H9 (cell line): ENCODE measurements at regions not wholly inside any gene's neighbourhood (a gene's known extent, or its start where the extent isn't known, plus 50 kb on each side); places are given as distances from the start of the nearest gene placed in this dataset.

Source experiments
- DNase-seq: peaks from one replicate; pipeline ENCODE4 v3.0.0-alpha.2; 2017
- H2AFZ ChIP-seq: one replicate; pipeline ENCODE4 v1.6.1; 2013; ENCODE audit warnings: mild to moderate bottlenecking, low read length, control low read depth, moderate library complexity
- H2AK5ac ChIP-seq: 2 replicates; pipeline ENCODE4 v1.6.1; 2013; ENCODE audit warnings: low read length, control low read depth, mixed read lengths; ENCODE audit not compliant: insufficient read length
- H2BK120ac ChIP-seq: one replicate; pipeline ENCODE4 v1.6.1; 2013; ENCODE audit warnings: low read depth, mild to moderate bottlenecking, low read length, control low read depth, inconsistent platforms; ENCODE audit not compliant: poor library complexity, severe bottlenecking
- H2BK12ac ChIP-seq: 2 replicates; pipeline ENCODE4 v1.6.1; 2013; ENCODE audit warnings: low read length, control low read depth, mixed read lengths, low read depth; ENCODE audit not compliant: insufficient read length
- H2BK15ac ChIP-seq: 2 replicates; pipeline ENCODE4 v1.6.1; 2013; ENCODE audit warnings: low read depth, low read length, control low read depth
- H2BK20ac ChIP-seq: one replicate; pipeline ENCODE4 v1.6.1; 2013; ENCODE audit warnings: low read depth, mild to moderate bottlenecking, low read length, control low read depth, inconsistent platforms; ENCODE audit not compliant: poor library complexity, severe bottlenecking
- H2BK5ac ChIP-seq: 2 replicates; pipeline ENCODE4 v1.6.1; 2013; ENCODE audit warnings: low read length, control low read depth, mixed read lengths; ENCODE audit not compliant: insufficient read length
- H3K14ac ChIP-seq: 2 replicates; pipeline ENCODE4 v1.6.1; 2013; ENCODE audit warnings: low read length, control low read depth; ENCODE audit not compliant: insufficient read depth
- H3K18ac ChIP-seq: 2 replicates; pipeline ENCODE4 v1.6.1; 2013; ENCODE audit warnings: low read depth, mild to moderate bottlenecking, mixed read lengths, low read length, control low read depth; ENCODE audit not compliant: insufficient read length
- H3K23ac ChIP-seq: 2 replicates; pipeline ENCODE4 v1.6.1; 2013; ENCODE audit warnings: low read length, control low read depth, mixed read lengths, low read depth; ENCODE audit not compliant: insufficient read length
- H3K23me2 ChIP-seq: 2 replicates; pipeline ENCODE4 v1.6.1; 2013; ENCODE audit warnings: low read depth, mild to moderate bottlenecking, mixed read lengths, low read length, control low read depth; ENCODE audit not compliant: insufficient read length, poor library complexity, severe bottlenecking
- H3K27ac ChIP-seq: 2 replicates; pipeline ENCODE4 v1.5.1; 2013; ENCODE audit warnings: low read length, control low read depth, mixed read lengths, low read depth; ENCODE audit not compliant: insufficient read length
- H3K27me3 ChIP-seq: 2 replicates; pipeline ENCODE4 v1.6.1; 2013; ENCODE audit warnings: low read length, control low read depth, inconsistent platforms; ENCODE audit not compliant: insufficient read depth
- H3K4ac ChIP-seq: 2 replicates; pipeline ENCODE4 v1.6.1; 2013; ENCODE audit warnings: low read depth, mild to moderate bottlenecking, control low read depth, inconsistent platforms, low read length, moderate library complexity
- H3K4me1 ChIP-seq: 2 replicates; pipeline ENCODE4 v1.6.1; 2013; ENCODE audit warnings: low read length, control low read depth, inconsistent platforms; ENCODE audit not compliant: insufficient read depth
- H3K4me2 ChIP-seq: 2 replicates; pipeline ENCODE4 v1.6.1; 2013; ENCODE audit warnings: low read length, control low read depth, mixed read lengths; ENCODE audit not compliant: insufficient read length, insufficient read depth
- H3K56ac ChIP-seq: 2 replicates; pipeline ENCODE4 v1.6.1; 2013; ENCODE audit warnings: low read depth, mild to moderate bottlenecking, mixed read lengths, low read length, control low read depth; ENCODE audit not compliant: insufficient read length
- H3K79me1 ChIP-seq: 2 replicates; pipeline ENCODE4 v1.6.1; 2013; ENCODE audit warnings: low read depth, mild to moderate bottlenecking, moderate library complexity, low read length, control low read depth, inconsistent platforms; ENCODE audit not compliant: insufficient read depth, poor library complexity, severe bottlenecking
- H3K79me2 ChIP-seq: 2 replicates; pipeline ENCODE4 v1.6.1; 2013; ENCODE audit warnings: low read length, control low read depth, inconsistent platforms; ENCODE audit not compliant: insufficient read depth
- H3K9ac ChIP-seq: 2 replicates; pipeline ENCODE4 v1.6.1; 2013; ENCODE audit warnings: low read length, control low read depth, mixed read lengths; ENCODE audit not compliant: insufficient read length; ENCODE audit errors: extremely low read depth
- H3K9me3 ChIP-seq: one replicate; pipeline ENCODE4 v1.6.1; 2013; ENCODE audit warnings: low read depth, low read length, inconsistent platforms; ENCODE audit not compliant: control insufficient read depth
- H3T11ph ChIP-seq: one replicate; pipeline ENCODE4 v1.6.1; 2013; ENCODE audit warnings: mild to moderate bottlenecking, low read length, control low read depth, inconsistent platforms
- H4K20me1 ChIP-seq: one replicate; pipeline ENCODE4 v1.6.1; 2013; ENCODE audit not compliant: control insufficient read depth, insufficient read length, insufficient read depth
- H4K5ac ChIP-seq: 2 replicates; pipeline ENCODE4 v1.6.1; 2013; ENCODE audit warnings: low read depth, mild to moderate bottlenecking, mixed read lengths, low read length, control low read depth; ENCODE audit not compliant: insufficient read length
- H4K8ac ChIP-seq: replicated peaks from 2 replicates; pipeline ENCODE4 v1.6.1; 2013; ENCODE audit warnings: low read length, control low read depth, mixed read lengths, low read depth; ENCODE audit not compliant: insufficient read length
- H4K91ac ChIP-seq: 2 replicates; pipeline ENCODE4 v1.6.1; 2013; ENCODE audit warnings: low read depth, mild to moderate bottlenecking, moderate library complexity, mixed read lengths, low read length, control low read depth; ENCODE audit not compliant: insufficient read length
- H3K27ac Mint-ChIP-seq, 3 experiments: 2 replicates in 2 of 3; 3 replicates in 1 of 3; pipeline ENCODE4 v1.8.0; 2020 to 2021; ENCODE audit warnings: mixed read lengths in 3 of 3, mild to moderate bottlenecking in 1 of 3, moderate library complexity in 1 of 3
- H3K27me3 Mint-ChIP-seq: 2 replicates; pipeline ENCODE4 v1.8.0; 2021; ENCODE audit warnings: low read depth, mild to moderate bottlenecking, moderate library complexity, mixed read lengths
- H3K36me3 Mint-ChIP-seq, 3 experiments: 2 replicates in 2 of 3; 3 replicates in 1 of 3; pipeline ENCODE4 v1.8.0; 2020 to 2021; ENCODE audit warnings: low read depth in 3 of 3, mixed read lengths in 3 of 3; ENCODE audit not compliant: insufficient read depth in 1 of 3
- H3K4me1 Mint-ChIP-seq, 2 experiments: 2 replicates each; pipeline ENCODE4 v1.8.0; 2020; ENCODE audit warnings: mixed read lengths in 2 of 2
- H3K4me3 Mint-ChIP-seq, 2 experiments: 2 replicates in 1 of 2; 3 replicates in 1 of 2; pipeline ENCODE4 v1.8.0; 2020 to 2021; ENCODE audit warnings: mild to moderate bottlenecking in 2 of 2, mixed read lengths in 2 of 2, moderate library complexity in 1 of 2
- H3K9me3 Mint-ChIP-seq, 2 experiments: 2 replicates in 1 of 2; 3 replicates in 1 of 2; pipeline ENCODE4 v1.8.0; 2020; ENCODE audit warnings: mild to moderate bottlenecking in 2 of 2, mixed read lengths in 2 of 2, moderate library complexity in 1 of 2
- CTCF ChIP-seq: fragments of 200-600 bp; sonication (generic); conservative IDR thresholded peaks from 3 replicates; pipeline ENCODE4 v1.8.0; 2021; ENCODE audit warnings: antibody characterized with exemption, mild to moderate bottlenecking
- WGBS: extraction: QIAGEN DNeasy Blood & Tissue Kit; methylation state at CpG from one replicate; pipeline ENCODE4 v1.1.7; 2013; ENCODE audit warnings: missing lambda C conversion rate, low lambda C conversion rate, mixed read lengths; ENCODE audit not compliant: insufficient read length; ENCODE audit errors: extremely low coverage; 5-methylcytosine and 5-hydroxymethylcytosine counted together

GRCh38 chr9:93895535-93895934 lies 59.6 kb downstream of the BARX1 start:
- Histone ChIP-seq H3K18ac (no peak overlapping the region), H2BK12ac (no peak overlapping the region), H3K9ac (no peak overlapping the region), H2AFZ (no peak overlapping the region), H3K4ac (no peak overlapping the region), H3K56ac (no peak overlapping the region), H3K27me3 (no peaks in the 10 kb centered on the region), H2AK5ac (no peak overlapping the region), H2BK5ac (no peak overlapping the region), H3K4me1 (no peaks in the 10 kb centered on the region), H4K91ac (no peak overlapping the region), H2BK20ac (no peak overlapping the region), H4K5ac (no peak overlapping the region), H3T11ph (no peak overlapping the region), H2BK120ac (no peak overlapping the region), H3K23ac (no peak overlapping the region), H2BK15ac (no peak overlapping the region), H3K9me3 (peaks cover 4% of the 10 kb centered on the region), H3K4me2 (no peak overlapping the region), H3K27ac (no peak overlapping the region), H4K8ac (no peak overlapping the region), H3K79me2 (no peaks in the 10 kb centered on the region), H3K14ac (no peak overlapping the region; the same call in 1 of the 2 replicates), H4K20me1 (no peaks in the 10 kb centered on the region), H3K23me2 (no peaks in the 10 kb centered on the region), H3K79me1 (no peaks in the 10 kb centered on the region)
- Mint-ChIP-seq H3K36me3 (peaks cover 5 to 11% (median 8%) of the 10 kb centered on the region in 3 experiments; a peak in 5 of 7 replicates), H3K4me3 (no peak overlapping the region), H3K27ac (no peak overlapping the region), H3K4me1 (no peaks in the 10 kb centered on the region), H3K9me3 (peaks cover 21 to 38% of the 10 kb centered on the region in 2 experiments), H3K27me3 (peaks cover 7% of the 10 kb centered on the region)
- no peak for TF ChIP-seq CTCF
- WGBS: no CpG with 5 or more reads among the region's 8 CpGs
- DNase-seq: peak; percentile 14
